ENCODE measurements at regions not wholly inside any gene's neighbourhood (a gene's known extent, or its start where the extent isn't known, plus 50 kb on each side); places are given as distances from the start of the nearest gene placed in this dataset.

GRCh38 chr5:105836887-105837286, 1833.8 kb downstream of the EFNA5 start:
- TF ChIP-seq CTCF (IDR thresholded peaks at IDR 0.05 in 2 of 3, conservative IDR thresholded peaks at IDR 0.05 in 1 of 3; ENCODE audit: borderline replicate concordance in 1 of 3, insufficient read depth in 1 of 3, low read depth in 2 of 3, low read length in 2 of 3) (no peak), EZH2 (IDR thresholded peaks at IDR 0.05) (no peak), ATF3 (IDR thresholded peaks at IDR 0.05) (no peak)

Measured in HCT116 (cell line).